ENCODE measurements at regions not wholly inside any gene's neighbourhood (a gene's known extent, or its start where the extent isn't known, plus 50 kb on each side); places are given as distances from the start of the nearest gene placed in this dataset.

DNA sequence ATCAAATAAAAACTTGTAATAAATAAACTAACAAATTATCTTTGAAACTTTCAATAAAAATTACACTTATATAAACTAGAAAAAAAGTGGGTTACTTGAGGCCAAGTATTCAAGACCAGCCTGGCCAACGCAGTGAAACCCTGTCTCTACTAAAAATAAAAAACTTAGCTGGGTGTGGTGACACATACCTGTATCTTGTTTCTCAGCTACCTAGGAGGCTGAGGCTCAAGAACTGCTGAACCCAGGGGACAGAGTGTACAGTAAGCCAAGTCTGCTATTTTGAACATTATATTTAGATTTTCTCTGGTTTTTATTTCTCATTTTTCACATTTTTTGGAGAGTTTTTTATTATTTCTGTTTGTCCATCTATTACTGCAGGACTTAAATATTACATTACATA lies 1397.6 kb upstream of the B3GALT2 start:
- Mint-ChIP-seq H3K9me3 (peaks cover 6% of the 10 kb centered on the region), H3K4me3 (no peak overlapping the region), H3K27me3 (no peaks in the 10 kb centered on the region), H3K27ac (ENCODE audit: low read depth) (no peak overlapping the region), H3K4me1 (no peaks in the 10 kb centered on the region), H3K36me3 (ENCODE audit: insufficient read depth) (no peaks in the 10 kb centered on the region)
- ATAC-seq (replicated peaks; ENCODE audit: extremely low read depth, poor library complexity, severe bottlenecking) (no peak), DNase-seq (ENCODE audit: low spot score in 2 of 2) (no peak)

DNA sequence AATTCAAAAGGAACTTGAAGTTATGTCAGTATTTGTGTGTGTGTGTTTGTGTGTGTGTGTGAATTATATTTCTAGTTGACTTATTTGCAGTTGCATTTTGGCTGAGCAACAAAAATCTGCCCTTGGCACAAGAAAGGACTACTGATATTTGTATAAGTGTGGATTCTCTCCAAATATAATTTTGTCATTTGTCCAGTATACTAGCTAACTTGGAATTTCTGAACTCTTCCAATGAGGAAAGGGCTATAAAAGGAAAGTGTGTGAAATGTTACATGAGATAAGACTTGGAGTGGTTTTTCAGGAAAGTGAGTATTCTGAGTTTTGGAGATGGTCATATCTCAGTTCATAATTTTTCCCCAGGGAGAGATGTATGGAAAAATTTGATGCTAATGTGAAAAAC lies 1384.1 kb upstream of the B3GALT2 start:
- H3K27ac Mint-ChIP-seq (ENCODE audit: low read depth), result no peak overlapping the region
- ATAC-seq (replicated peaks; ENCODE audit: extremely low read depth, poor library complexity, severe bottlenecking), result no peak

DNA sequence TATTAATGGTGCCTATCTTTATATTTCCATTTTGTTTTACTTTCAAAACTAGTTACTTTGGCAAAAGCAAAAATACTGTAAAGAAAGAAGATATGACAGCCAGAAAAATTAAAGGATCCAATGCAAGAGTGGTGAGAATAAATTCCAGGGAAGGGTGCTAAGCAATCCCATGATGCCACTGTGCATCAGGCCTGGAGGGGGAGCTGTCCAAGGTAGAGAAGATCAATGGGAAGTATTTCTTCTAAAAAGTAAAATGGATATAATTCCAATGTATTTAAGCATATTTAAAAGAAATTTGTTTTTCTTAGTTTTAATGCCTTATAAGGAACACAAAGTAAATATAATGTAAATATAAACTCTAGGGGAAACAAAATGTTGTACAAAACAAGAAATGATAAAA lies 1382.2 kb upstream of the B3GALT2 start:
- no peaks in the 10 kb centered on the region for H3K27me3 Mint-ChIP-seq
- DNase-seq (ENCODE audit: low spot score in 2 of 2), result no peak

More for the DNA sequence above, 1384.1 kb upstream of the B3GALT2 start:
- Mint-ChIP-seq H3K9me3 (no peaks in the 10 kb centered on the region), H3K27me3 (no peaks in the 10 kb centered on the region), H3K4me3 (no peak overlapping the region), H3K36me3 (ENCODE audit: insufficient read depth) (peaks cover 2% of the 10 kb centered on the region), H3K4me1 (no peaks in the 10 kb centered on the region)
- DNase-seq (ENCODE audit: low spot score in 2 of 2), result no peak

DNA sequence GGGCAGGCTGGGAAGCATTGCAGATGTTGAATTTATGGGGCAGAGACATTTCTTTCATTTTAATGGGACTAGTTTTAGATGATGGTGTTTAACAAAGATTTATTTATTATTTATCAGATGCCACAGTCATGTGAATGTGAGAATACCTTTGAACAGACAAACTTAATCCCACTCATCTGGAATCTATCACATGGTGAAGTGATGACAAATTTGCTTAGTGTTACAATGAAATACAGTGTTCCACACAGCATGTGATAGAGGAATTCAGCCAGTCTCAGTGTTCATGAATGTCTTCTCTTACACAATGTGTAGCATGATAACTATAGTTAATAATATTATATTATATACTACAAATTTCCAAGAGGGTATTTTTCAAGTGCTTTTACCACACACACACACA lies 1361.7 kb upstream of the B3GALT2 start:
- H3K27me3 Mint-ChIP-seq, result no peaks in the 10 kb centered on the region
- no peak overlapping the region for H3K27ac Mint-ChIP-seq (ENCODE audit: low read depth)
- no peak for ATAC-seq (replicated peaks; ENCODE audit: extremely low read depth, poor library complexity, severe bottlenecking)
- H3K4me3 Mint-ChIP-seq, result no peak overlapping the region
- H3K4me1 Mint-ChIP-seq, result no peaks in the 10 kb centered on the region
- peaks cover 6% of the 10 kb centered on the region for H3K9me3 Mint-ChIP-seq
- H3K36me3 Mint-ChIP-seq (ENCODE audit: insufficient read depth), result no peaks in the 10 kb centered on the region
- no peak for DNase-seq (ENCODE audit: low spot score in 2 of 2)

More for the DNA sequence above, 1382.2 kb upstream of the B3GALT2 start:
- H3K36me3 Mint-ChIP-seq (ENCODE audit: insufficient read depth), result no peaks in the 10 kb centered on the region
- H3K27ac Mint-ChIP-seq (ENCODE audit: low read depth), result no peak overlapping the region
- ATAC-seq (replicated peaks; ENCODE audit: extremely low read depth, poor library complexity, severe bottlenecking), result no peak
- no peak overlapping the region for H3K4me3 Mint-ChIP-seq
- no peaks in the 10 kb centered on the region for H3K9me3 Mint-ChIP-seq
- no peaks in the 10 kb centered on the region for H3K4me1 Mint-ChIP-seq

DNA sequence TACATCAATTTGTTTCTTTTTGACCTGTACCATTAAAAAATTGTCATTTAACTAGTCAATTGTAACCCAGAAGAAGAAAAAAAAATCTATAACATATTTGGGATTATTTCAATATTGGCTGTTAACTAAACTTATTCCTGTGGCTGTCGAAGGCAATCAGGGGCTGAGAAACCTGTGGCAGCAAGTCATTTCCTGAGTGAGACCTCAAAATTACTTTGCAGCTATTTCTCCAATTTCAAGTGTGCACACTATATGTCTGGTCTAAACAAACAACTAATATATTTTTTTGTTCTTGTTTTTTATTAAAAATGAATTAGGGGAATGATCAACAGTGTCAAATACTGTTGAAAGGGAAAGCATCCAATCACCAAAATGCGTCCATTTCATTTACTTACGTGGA lies 1357.6 kb upstream of the B3GALT2 start:
- H3K9me3 Mint-ChIP-seq, result peaks cover 6% of the 10 kb centered on the region
- no peak for ATAC-seq (replicated peaks; ENCODE audit: extremely low read depth, poor library complexity, severe bottlenecking)

DNA sequence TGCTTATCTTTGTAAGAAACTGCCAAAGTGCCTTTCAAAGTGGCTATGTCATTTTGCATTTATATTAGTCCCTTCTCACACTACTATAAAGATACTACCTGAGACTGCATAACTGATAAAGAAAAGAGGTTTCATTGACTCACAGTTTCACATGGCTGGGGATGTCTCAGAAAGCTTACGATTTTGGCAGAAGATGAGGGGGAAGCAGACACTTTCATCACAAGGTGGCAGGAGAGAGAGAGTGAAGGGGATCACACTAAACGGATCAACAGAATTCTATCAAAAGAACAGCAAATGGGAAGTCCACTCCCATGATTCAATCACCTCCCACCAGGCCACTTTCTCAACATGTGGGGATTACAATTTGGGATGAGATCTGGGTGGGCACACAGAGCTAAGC lies 1352.0 kb upstream of the B3GALT2 start:
- Mint-ChIP-seq H3K36me3 (ENCODE audit: insufficient read depth) (no peaks in the 10 kb centered on the region), H3K27me3 (no peaks in the 10 kb centered on the region), H3K4me3 (no peak overlapping the region), H3K9me3 (no peaks in the 10 kb centered on the region), H3K27ac (ENCODE audit: low read depth) (no peak overlapping the region), H3K4me1 (no peaks in the 10 kb centered on the region)
- ATAC-seq (replicated peaks; ENCODE audit: extremely low read depth, poor library complexity, severe bottlenecking) (no peak), DNase-seq (ENCODE audit: low spot score in 2 of 2) (no peak)

More for the DNA sequence above, 1357.6 kb upstream of the B3GALT2 start:
- no peak for DNase-seq (ENCODE audit: low spot score in 2 of 2)
- Mint-ChIP-seq H3K4me1 (no peaks in the 10 kb centered on the region), H3K27me3 (no peaks in the 10 kb centered on the region), H3K36me3 (ENCODE audit: insufficient read depth) (no peaks in the 10 kb centered on the region), H3K27ac (ENCODE audit: low read depth) (no peak overlapping the region), H3K4me3 (no peak overlapping the region)

DNA sequence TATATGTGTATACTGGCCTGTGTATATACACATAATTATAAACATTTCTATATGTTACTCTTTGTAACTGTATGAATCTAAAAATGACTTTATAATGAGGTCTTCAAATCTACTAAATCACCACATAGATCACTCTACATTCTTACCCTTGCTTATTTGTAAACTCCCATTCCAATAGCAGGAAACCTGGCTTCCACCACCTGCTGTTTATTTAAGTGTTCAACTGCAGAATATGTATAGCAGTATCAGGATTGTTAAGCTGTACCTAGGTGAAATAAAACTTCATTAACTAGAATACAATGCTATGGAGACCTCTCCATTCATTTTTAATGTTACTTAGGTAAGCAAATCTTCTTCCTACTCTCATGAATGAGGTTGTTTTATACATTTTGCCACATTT lies 1351.1 kb upstream of the B3GALT2 start:
- Mint-ChIP-seq H3K27me3 (no peaks in the 10 kb centered on the region), H3K27ac (ENCODE audit: low read depth) (no peak overlapping the region)

DNA sequence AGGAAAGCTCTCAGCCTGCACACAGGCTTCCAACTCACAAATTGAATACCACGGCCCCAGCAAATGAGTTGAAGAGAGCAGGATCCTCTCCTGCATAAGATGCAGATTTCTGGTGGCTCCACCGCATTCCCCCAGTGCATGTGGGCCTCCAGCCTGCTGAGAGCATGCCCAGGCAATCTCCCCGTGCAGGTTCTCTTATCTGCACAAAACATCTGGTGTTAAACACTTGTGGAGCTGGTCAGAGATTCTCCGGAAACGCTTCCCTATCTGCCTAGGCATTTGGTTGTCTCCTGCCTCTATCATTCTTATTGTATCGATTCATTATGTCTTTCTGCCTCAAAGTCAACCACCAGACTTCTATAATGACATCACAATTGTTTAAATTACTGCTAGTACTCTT lies 1349.0 kb upstream of the B3GALT2 start:
- ATAC-seq (replicated peaks; ENCODE audit: extremely low read depth, poor library complexity, severe bottlenecking) (no peak), DNase-seq (ENCODE audit: low spot score in 2 of 2) (no peak)
- no peaks in the 10 kb centered on the region for H3K36me3 Mint-ChIP-seq (ENCODE audit: insufficient read depth)
- no peaks in the 10 kb centered on the region for H3K27me3 Mint-ChIP-seq
- H3K27ac Mint-ChIP-seq (ENCODE audit: low read depth), result no peak overlapping the region
- no peaks in the 10 kb centered on the region for H3K9me3 Mint-ChIP-seq
- no peak overlapping the region for H3K4me3 Mint-ChIP-seq
- H3K4me1 Mint-ChIP-seq, result no peaks in the 10 kb centered on the region

More for the DNA sequence above, 1351.1 kb upstream of the B3GALT2 start:
- DNase-seq (ENCODE audit: low spot score in 2 of 2) (no peak), ATAC-seq (replicated peaks; ENCODE audit: extremely low read depth, poor library complexity, severe bottlenecking) (no peak)
- Mint-ChIP-seq H3K9me3 (no peaks in the 10 kb centered on the region), H3K36me3 (ENCODE audit: insufficient read depth) (no peaks in the 10 kb centered on the region), H3K4me1 (no peaks in the 10 kb centered on the region), H3K4me3 (no peak overlapping the region)

DNA sequence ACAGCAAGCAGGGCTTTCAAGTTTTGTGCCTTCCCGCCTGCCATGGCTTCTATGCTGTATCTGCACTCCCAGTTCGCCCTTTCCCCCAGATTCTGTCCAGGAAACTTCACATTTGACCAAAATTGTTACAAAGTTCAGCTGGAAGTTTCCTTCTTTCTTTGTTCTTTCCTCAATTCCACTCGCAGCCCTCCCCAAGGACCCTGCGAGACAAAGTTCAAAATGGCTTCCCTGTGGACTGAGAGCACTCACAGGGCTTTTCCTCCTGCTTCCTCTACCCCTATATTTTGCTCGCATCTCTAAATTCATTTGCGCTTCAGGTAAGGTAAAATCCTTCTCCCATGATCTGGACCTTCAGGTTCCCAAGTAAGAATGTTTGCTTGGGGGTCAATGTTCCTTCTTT lies 1348.4 kb upstream of the B3GALT2 start:
- no peaks in the 10 kb centered on the region for H3K4me1 Mint-ChIP-seq
- no peaks in the 10 kb centered on the region for H3K27me3 Mint-ChIP-seq
- DNase-seq (ENCODE audit: low spot score in 2 of 2), result no peak
- ATAC-seq (replicated peaks; ENCODE audit: extremely low read depth, poor library complexity, severe bottlenecking), result no peak
- H3K4me3 Mint-ChIP-seq, result no peak overlapping the region
- H3K27ac Mint-ChIP-seq (ENCODE audit: low read depth), result no peak overlapping the region
- no peaks in the 10 kb centered on the region for H3K9me3 Mint-ChIP-seq
- no peaks in the 10 kb centered on the region for H3K36me3 Mint-ChIP-seq (ENCODE audit: insufficient read depth)

DNA sequence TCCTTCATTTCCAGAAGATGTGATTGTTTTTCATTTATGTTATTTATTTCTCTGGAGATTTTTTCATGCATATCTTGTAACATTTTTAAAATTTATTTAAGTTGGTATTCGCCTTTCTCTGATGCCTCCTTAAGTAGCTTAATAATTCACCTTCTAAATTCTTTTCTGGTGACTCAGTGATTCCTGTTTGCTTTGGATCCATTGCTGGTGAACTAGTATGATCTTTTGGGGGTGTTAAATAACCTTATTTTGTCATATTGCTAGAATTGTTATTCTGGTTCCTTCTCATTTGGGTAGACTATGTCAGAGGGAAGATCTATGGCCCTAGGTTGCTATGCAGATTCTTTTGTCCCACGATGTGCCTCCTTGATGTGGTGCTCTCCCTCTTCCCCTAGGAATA lies 1347.2 kb upstream of the B3GALT2 start:
- ATAC-seq (replicated peaks; ENCODE audit: extremely low read depth, poor library complexity, severe bottlenecking) (no peak), DNase-seq (ENCODE audit: low spot score in 2 of 2) (no peak)
- H3K4me1 Mint-ChIP-seq, result no peaks in the 10 kb centered on the region
- H3K4me3 Mint-ChIP-seq, result no peak overlapping the region
- no peaks in the 10 kb centered on the region for H3K36me3 Mint-ChIP-seq (ENCODE audit: insufficient read depth)
- no peak overlapping the region for H3K27ac Mint-ChIP-seq (ENCODE audit: low read depth)
- no peaks in the 10 kb centered on the region for H3K9me3 Mint-ChIP-seq
- H3K27me3 Mint-ChIP-seq, result no peaks in the 10 kb centered on the region

DNA sequence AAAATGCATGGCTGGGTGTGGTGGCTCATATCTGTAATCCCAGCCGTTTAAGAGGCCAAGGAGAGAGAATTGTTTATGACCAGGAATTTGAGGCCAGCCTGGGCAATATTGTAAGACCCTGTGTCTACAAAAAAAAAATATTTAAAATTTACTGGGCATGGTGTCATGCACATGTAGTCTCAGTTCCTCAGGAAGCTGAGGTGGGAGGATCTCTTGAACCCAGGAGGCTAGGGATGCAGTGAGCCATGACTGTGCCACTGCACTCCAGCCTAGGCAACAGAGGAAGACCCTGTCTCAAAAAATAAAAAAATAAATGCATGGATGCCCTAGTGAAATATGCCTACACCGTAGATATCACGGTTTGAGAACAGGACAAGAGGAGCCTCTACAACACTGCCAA lies 1331.2 kb upstream of the B3GALT2 start:
- Mint-ChIP-seq H3K36me3 (ENCODE audit: insufficient read depth) (no peaks in the 10 kb centered on the region), H3K4me1 (no peaks in the 10 kb centered on the region), H3K27me3 (no peaks in the 10 kb centered on the region), H3K9me3 (no peaks in the 10 kb centered on the region), H3K27ac (ENCODE audit: low read depth) (no peak overlapping the region), H3K4me3 (no peak overlapping the region)
- DNase-seq (ENCODE audit: low spot score in 2 of 2) (no peak), ATAC-seq (replicated peaks; ENCODE audit: extremely low read depth, poor library complexity, severe bottlenecking) (no peak)

DNA sequence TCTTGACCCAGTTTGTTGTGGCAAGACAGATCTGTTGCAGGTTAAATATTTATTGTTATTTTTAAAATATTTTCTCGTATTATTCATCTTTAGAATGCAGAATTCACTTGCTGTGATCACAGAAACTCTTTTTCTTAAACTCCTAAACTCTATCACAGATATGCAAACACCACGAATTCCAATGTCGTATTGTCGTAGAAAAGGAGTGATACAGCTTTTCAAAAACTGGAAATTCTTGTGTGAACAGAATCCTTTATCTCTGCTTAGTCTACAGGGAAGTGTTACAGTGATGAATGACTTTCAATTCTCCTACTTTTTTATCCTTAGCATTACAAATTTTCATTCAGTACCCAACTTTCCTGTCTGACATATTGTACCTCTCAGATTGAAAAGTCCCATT lies 1329.5 kb upstream of the B3GALT2 start:
- DNase-seq (ENCODE audit: low spot score in 2 of 2) (no peak), ATAC-seq (replicated peaks; ENCODE audit: extremely low read depth, poor library complexity, severe bottlenecking) (no peak)
- Mint-ChIP-seq H3K4me3 (no peak overlapping the region), H3K27me3 (no peaks in the 10 kb centered on the region), H3K9me3 (peaks cover 9% of the 10 kb centered on the region), H3K4me1 (no peaks in the 10 kb centered on the region), H3K27ac (ENCODE audit: low read depth) (no peak overlapping the region), H3K36me3 (ENCODE audit: insufficient read depth) (no peaks in the 10 kb centered on the region)

DNA sequence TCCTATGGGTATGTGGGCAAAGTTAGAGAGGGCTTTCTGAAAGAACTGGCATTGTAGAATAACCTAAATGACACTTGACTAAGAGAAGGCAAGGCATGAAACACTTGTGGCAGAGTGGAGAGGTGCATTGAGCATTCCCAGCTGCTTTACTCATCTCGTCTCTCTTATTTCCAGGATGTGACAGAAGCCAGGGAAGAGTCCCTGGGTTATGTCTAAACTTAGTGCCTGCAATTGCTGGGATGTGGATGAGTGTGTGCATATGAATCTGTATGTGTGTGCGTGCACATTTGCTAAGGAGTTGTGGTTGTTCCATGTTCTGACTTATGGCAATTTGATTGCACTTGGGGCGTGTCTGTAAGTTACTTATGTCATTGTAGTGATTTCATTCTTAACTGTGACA lies 1326.5 kb upstream of the B3GALT2 start:
- Mint-ChIP-seq H3K4me1 (no peaks in the 10 kb centered on the region), H3K36me3 (ENCODE audit: insufficient read depth) (no peaks in the 10 kb centered on the region), H3K9me3 (peaks cover 22% of the 10 kb centered on the region), H3K4me3 (no peak overlapping the region), H3K27me3 (no peaks in the 10 kb centered on the region), H3K27ac (ENCODE audit: low read depth) (no peak overlapping the region)
- DNase-seq (ENCODE audit: low spot score in 2 of 2), result no peak
- no peak for ATAC-seq (replicated peaks; ENCODE audit: extremely low read depth, poor library complexity, severe bottlenecking)

DNA sequence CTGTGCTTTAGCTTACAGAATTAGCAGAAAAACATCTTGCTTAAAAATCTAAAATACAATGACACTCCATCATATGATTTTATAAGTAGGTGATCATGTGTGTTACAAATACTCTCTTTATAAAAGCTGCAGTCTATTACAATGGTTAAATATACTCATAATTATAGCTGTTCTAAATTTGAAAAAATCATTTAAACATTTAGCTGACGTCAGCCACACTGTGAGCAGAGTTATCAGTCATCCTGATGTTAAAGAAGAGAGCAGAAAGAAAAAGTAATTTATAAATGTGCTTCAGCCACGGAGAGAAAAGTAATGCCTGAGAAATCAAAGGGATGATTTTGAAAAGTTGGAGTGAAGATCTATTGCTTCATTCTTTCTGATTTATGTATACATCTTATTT lies 1325.9 kb upstream of the B3GALT2 start:
- ATAC-seq (replicated peaks; ENCODE audit: extremely low read depth, poor library complexity, severe bottlenecking), result no peak

More for the DNA sequence above, 1325.9 kb upstream of the B3GALT2 start:
- H3K9me3 Mint-ChIP-seq, result peaks cover 22% of the 10 kb centered on the region
- no peaks in the 10 kb centered on the region for H3K4me1 Mint-ChIP-seq
- no peak overlapping the region for H3K27ac Mint-ChIP-seq (ENCODE audit: low read depth)
- no peak for DNase-seq (ENCODE audit: low spot score in 2 of 2)
- no peak overlapping the region for H3K4me3 Mint-ChIP-seq
- H3K36me3 Mint-ChIP-seq (ENCODE audit: insufficient read depth), result no peaks in the 10 kb centered on the region
- H3K27me3 Mint-ChIP-seq, result no peaks in the 10 kb centered on the region
